Heart left ventricle (tissue), 16 donors: ENCODE measurements at regions not wholly inside any gene's neighbourhood (a gene's known extent, or its start where the extent isn't known, plus 50 kb on each side); places are given as distances from the start of the nearest gene placed in this dataset.

Experiments used
- ATAC-seq, 4 donors: fragments of 200-7000 bp; cut with Tn5 transposase; one replicate each; pipeline ENCODE4 v1.9.1; 2020 to 2022; ENCODE audit warnings: moderate library complexity in 4 of 4, mild to moderate bottlenecking in 3 of 4, moderate number of reproducible peaks in 1 of 4
- DNase-seq, 5 donors: peaks; one replicate each; pipeline ENCODE4 v3.0.0-alpha.2; 2020
- H3K27ac ChIP-seq, 12 donors: fragments of 200-600 bp; sonication (generic) in 4 of 12; one replicate each; pipeline versions ENCODE4 v1.5.0 to v1.8.0; 2016 to 2022; ENCODE audit warnings: mild to moderate bottlenecking in 2 of 12
- H3K27me3 ChIP-seq, 9 donors: fragments of 200-600 bp; sonication (generic) in 2 of 9; one replicate each; pipeline versions ENCODE4 v1.5.1 to v1.8.0; 2016 to 2022; ENCODE audit warnings: mild to moderate bottlenecking in 3 of 9
- H3K36me3 ChIP-seq, 9 donors: fragments of 200-600 bp; sonication (generic) in 2 of 9; one replicate each; pipeline versions ENCODE4 v1.5.0 to v1.8.0; 2018 to 2022; ENCODE audit warnings: mild to moderate bottlenecking in 2 of 9
- H3K4me1 ChIP-seq, 12 donors: fragments of 200-600 bp; sonication (generic) in 4 of 12; one replicate each; pipeline versions ENCODE4 v1.5.0 to v1.8.0; 2016 to 2022; ENCODE audit warnings: mild to moderate bottlenecking in 3 of 12
- H3K4me3 ChIP-seq, 12 donors: fragments of 200-600 bp; sonication (generic) in 4 of 12; one replicate each; pipeline versions ENCODE4 v1.5.0 to v1.8.0; 2017 to 2022; ENCODE audit warnings: mild to moderate bottlenecking in 9 of 12, moderate library complexity in 4 of 12
- H3K9me3 ChIP-seq, 12 donors: fragments of 200-600 bp; sonication (generic) in 4 of 12; one replicate each; pipeline versions ENCODE4 v1.5.0 to v1.8.0; 2016 to 2022; ENCODE audit warnings: mild to moderate bottlenecking in 1 of 12
- CTCF ChIP-seq, 12 donors: fragments of 200-600 bp; sonication (generic) in 4 of 12; IDR thresholded peaks; one replicate each; pipeline versions ENCODE4 v1.5.0 to v1.8.0; 2018 to 2022; ENCODE audit warnings: antibody characterized with exemption in 12 of 12, mild to moderate bottlenecking in 5 of 12
- POLR2A ChIP-seq, 2 donors: fragments of 450-650 bp; IDR thresholded peaks; one replicate each; pipeline ENCODE4 v1.6.1; 2017; ENCODE audit warnings: antibody characterized with exemption in 2 of 2, mild to moderate bottlenecking in 2 of 2, moderate library complexity in 2 of 2
- WGBS, 4 donors: extraction: QIAGEN DNeasy Blood & Tissue Kit in 2 of 4; methylation state at CpG; one replicate each; pipeline versions ENCODE4 v1.1.5 to v1.1.7; 2013 to 2018; 5-methylcytosine and 5-hydroxymethylcytosine counted together
- intact Hi-C, 10 donors: fragments of 100-400 bp; cut with DNase I; formaldehyde crosslinking; loops; one replicate each; pipeline versions ENCODE4 v1.11.1 to v1.14.2; 2022
- donor health status: ischemic (EF 13 %, LVEDD 7.1; RV severe dilation, severe dysfunction).
- donor health status: healthy with polysubstance abuse.
- donor health status: DM: no; HTN: yes; CAD: no.
- donor health status: DM: no; HTN: no; CAD: no.
- donor health status: ischemic (EF 25% LVEDD 6.9; RV normal size, moderate dysfunction).
- donor health status: ischemic (EF 25% LVEDD 5.7; RV mildly dilated, moderate dysfunction).
- donor health status: healthy.
- donor health status: DM: yes; HTN: yes; CAD: no.
- donor health status: ischemic (EF 35%, LVEDD 5.7; RV mildly dilated, moderate dysfunction).
- donor health status: nonischemic (EF 11% LVEDD 7.7; RV severe dilation, severe dysfunction).
- donor health status: DM: yes; HTN: yes; CAD: no.
- donor health status: PGD.
- donor health status: ischemic (EF 29% LVEDD 5.4; RV normal size, mild dysfunction).
- donor health status: nonischemic (EF 23%, LVEDD 6.1; RV moderate dilation, normal function).

- Histone ChIP-seq H3K4me3 (no peak overlapping the region), H3K36me3 (no peaks in the 10 kb centered on the region), H3K9me3 (peaks cover 0 to 10% (median 0%) of the 10 kb centered on the region in 12 donors), H3K27me3 (no peaks in the 10 kb centered on the region), H3K4me1 (no peaks in the 10 kb centered on the region), H3K27ac (no peak overlapping the region)
- 80 to 82% (median 81%) methylated on average over 2 of the region's 2 CpGs for WGBS, 4 donors
- TF ChIP-seq POLR2A (IDR thresholded peaks at IDR 0.05) (no peak), CTCF (IDR thresholded peaks at IDR 0.05) (no peak)
- DNase-seq (no peak), ATAC-seq (no peak)
- intact Hi-C loops, result no loop called here
These were observed 112.6 kb downstream of the LRIG2 start for GRCh38 chr1:113185463-113186104.

- WGBS, 4 donors, result 80 to 87% (median 82%) methylated on average over 3 of the region's 3 CpGs
- Histone ChIP-seq H3K4me3 (no peak overlapping the region), H3K27ac (no peak overlapping the region), H3K4me1 (peaks cover 0 to 4% (median 0%) of the 10 kb centered on the region in 12 donors), H3K27me3 (no peaks in the 10 kb centered on the region), H3K9me3 (peaks cover 0 to 6% (median 0%) of the 10 kb centered on the region in 12 donors), H3K36me3 (no peaks in the 10 kb centered on the region)
- TF ChIP-seq POLR2A (IDR thresholded peaks at IDR 0.05) (no peak), CTCF (IDR thresholded peaks at IDR 0.05) (no peak)
- ATAC-seq (no peak), DNase-seq (no peak)
- intact Hi-C loops, result loop anchor here in 1 of 10 donors (10.0 kb wide), 1 partner anchor 135 kb away; no protein-coding TSS in a partner anchor
These were observed 117.1 kb downstream of the LRIG2 start for GRCh38 chr1:113190078-113190477.

- H3K4me1 ChIP-seq, result peaks cover 0 to 4% (median 0%) of the 10 kb centered on the region in 12 donors
- no peak for TF ChIP-seq CTCF (IDR thresholded peaks at IDR 0.05)
- no peak for TF ChIP-seq POLR2A (IDR thresholded peaks at IDR 0.05)
- 85 to 91% (median 86%) methylated on average over 3 of the region's 3 CpGs for WGBS, 4 donors
- no peak overlapping the region for H3K27ac ChIP-seq
- no peaks in the 10 kb centered on the region for H3K36me3 ChIP-seq
- intact Hi-C loops, result loop anchor here in 1 of 10 donors (10.0 kb wide), 1 partner anchor 134 kb away; no protein-coding TSS in a partner anchor
- no peaks in the 10 kb centered on the region for H3K9me3 ChIP-seq
- ATAC-seq, result no peak
- no peaks in the 10 kb centered on the region for H3K27me3 ChIP-seq
- no peak overlapping the region for H3K4me3 ChIP-seq
- DNase-seq, result no peak
These were observed 117.9 kb downstream of the LRIG2 start for GRCh38 chr1:113190930-113191329.

GRCh38 chr1:113191579-113192076 lies 118.6 kb downstream of the LRIG2 start:
- Histone ChIP-seq H3K4me1 (peaks cover 0 to 4% (median 0%) of the 10 kb centered on the region in 12 donors), H3K27ac (no peak overlapping the region), H3K27me3 (no peaks in the 10 kb centered on the region), H3K9me3 (no peaks in the 10 kb centered on the region), H3K36me3 (no peaks in the 10 kb centered on the region), H3K4me3 (no peak overlapping the region)
- TF ChIP-seq CTCF (IDR thresholded peaks at IDR 0.05) (no peak), POLR2A (IDR thresholded peaks at IDR 0.05) (no peak)
- WGBS, 4 donors, result 73 to 84% (median 82%) methylated on average over 10 to 11 of the region's 11 CpGs
- ATAC-seq (peak in 3 of 4 donors; percentile 27 to 78 (median 34)), DNase-seq (no peak)
- intact Hi-C loops, result loop anchor here in 1 of 10 donors (10.0 kb wide), 1 partner anchor 133 kb away; no protein-coding TSS in a partner anchor
